ENCODE measurements at regions not wholly inside any gene's neighbourhood (a gene's known extent, or its start where the extent isn't known, plus 50 kb on each side); places are given as distances from the start of the nearest gene placed in this dataset.

DNA sequence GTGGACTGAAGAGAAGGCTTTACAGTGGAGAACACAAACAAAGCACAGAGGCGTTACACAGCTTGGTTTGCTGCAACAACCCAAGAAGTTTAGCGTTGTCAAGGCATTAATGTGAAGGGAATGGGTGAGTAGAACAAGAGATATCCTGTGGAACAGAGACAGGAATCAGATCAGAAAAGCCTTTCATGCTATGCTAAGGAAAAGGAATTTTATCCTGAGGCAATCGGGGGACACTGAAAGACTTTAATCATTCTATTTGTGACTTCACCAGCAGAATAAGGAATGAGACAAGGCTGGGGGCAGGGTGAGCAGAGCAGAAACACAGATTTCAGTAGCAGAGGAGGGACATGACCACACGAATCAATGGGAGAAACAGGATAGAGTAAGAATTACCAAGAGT is 600.7 kb downstream of the IRS1 start:
- TF ChIP-seq CTCF (IDR thresholded peaks at IDR 0.05): no peak
- TF ChIP-seq POLR2A (IDR thresholded peaks at IDR 0.05): no peak
